Frontal cortex (tissue), 3 donors: ENCODE measurements at regions not wholly inside any gene's neighbourhood (a gene's known extent, or its start where the extent isn't known, plus 50 kb on each side); places are given as distances from the start of the nearest gene placed in this dataset.
A peak's percentile ranks its signal among the peaks of the same experiment; 100 is the strongest.
"Not testable (repeated sequence)": the region's sequence is repeated elsewhere in the genome, so short reads cannot be mapped to it uniquely, and the experiment has no call there.

ENCODE experiments used
- DNase-seq, 2 donors: peaks; one replicate each; pipeline ENCODE4 v3.0.0; 2012; ENCODE audit warnings: low spot score in 2 of 2
- FAIRE-seq: peaks from 2 replicates; lab custom pipeline; 2012; peaks lifted over from hg19 to GRCh38; lab: Jason Lieb, UNC
- donor health status: control.
- donor health status: control.
- donor health status: control.

GRCh38 chr5:177664737-177665136, 64.8 kb downstream of the B4GALT7 start:
- FAIRE-seq, DNase-seq: not testable (repeated sequence)

DNA sequence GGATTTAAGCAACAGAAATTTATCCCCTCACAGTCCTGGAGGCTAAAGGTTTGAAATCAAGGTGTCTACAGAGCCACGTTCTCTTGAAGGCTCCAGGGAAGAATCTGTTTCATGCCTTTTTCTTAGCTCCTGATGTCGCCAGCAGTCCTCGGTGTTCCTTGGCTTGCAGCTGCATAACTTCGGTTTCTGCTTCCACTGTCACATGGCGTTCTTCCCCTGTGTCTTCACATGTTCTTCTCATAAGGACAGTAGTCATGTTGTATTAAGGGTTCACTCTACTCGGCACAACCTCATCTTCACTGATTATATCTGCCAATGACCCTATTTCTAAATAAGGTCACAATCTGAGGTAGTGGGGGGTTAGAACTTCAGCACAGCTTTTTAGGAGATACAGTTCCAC, 65.2 kb downstream of the B4GALT7 start:
- not testable (repeated sequence) for FAIRE-seq, DNase-seq

DNA sequence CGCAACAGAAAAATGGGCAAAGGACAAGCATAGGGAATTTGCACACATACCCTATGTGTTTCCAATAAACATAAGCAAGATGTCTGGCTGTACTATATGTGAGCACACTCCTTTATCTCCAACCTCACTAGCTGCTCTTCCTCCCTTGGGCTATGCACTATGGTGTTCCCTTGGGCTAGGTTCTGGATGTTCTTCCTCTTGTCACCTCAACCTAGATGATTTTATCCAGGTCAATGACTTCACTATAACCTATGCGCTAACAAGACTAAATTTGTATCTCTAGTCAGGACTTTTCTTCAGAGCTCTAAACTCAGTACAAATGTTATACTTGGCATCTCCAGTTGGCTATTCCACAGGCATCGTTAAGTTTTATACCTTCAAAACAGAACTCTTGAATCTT, 66.0 kb downstream of the B4GALT7 start:
- not testable (repeated sequence) for FAIRE-seq, DNase-seq

DNA sequence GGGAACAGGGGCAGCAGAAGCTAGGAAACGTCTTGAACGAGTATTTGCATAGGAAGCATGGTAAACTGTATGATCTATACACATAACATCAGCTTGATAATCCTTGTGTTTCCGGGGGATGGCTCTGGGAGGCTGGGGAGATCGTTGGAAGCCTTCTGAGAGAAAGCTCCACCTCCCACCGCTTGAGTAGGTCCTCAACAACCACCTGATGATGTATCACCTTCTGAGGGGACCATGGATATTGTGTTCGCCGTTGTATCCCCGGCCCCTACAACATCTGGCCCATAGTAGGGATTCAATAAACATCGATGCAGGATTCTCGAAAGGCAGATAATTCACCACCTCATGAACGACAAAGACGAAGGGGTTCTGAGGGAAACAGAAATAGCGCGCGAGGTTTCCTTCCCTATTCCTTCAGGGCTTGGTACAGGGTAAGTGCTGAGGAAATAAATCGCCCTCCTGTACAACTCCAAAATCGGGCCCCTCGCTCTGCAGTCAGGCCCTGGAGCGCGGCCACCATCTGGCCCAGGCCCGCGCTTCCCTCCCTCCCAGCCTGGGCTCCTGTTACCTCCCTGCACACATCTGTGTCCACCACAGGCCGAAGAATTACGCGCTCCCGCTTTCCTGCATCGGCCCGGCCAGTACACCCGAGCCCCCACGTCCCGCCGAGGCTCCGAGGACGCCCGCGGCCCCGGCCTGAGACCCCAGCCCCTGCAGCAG, 71.3 kb downstream of the B4GALT7 start:
- FAIRE-seq, DNase-seq: not testable (repeated sequence)

- DNase-seq = peak in 1 of 2 donors; percentile 33
- not testable (repeated sequence) for FAIRE-seq
Observed at GRCh38 chr5:177671755-177672690, 72.1 kb downstream of the B4GALT7 start.
